ENCODE measurements at regions not wholly inside any gene's neighbourhood (a gene's known extent, or its start where the extent isn't known, plus 50 kb on each side); places are given as distances from the start of the nearest gene placed in this dataset.

GRCh38 chr18:78497641-78498040, 482.0 kb upstream of the SALL3 start:
- H2AK5ac ChIP-seq (ENCODE audit: low read depth, low read length): peak overlapping the region; percentile 95
- peak overlapping the region; percentile 77 for H3K9ac ChIP-seq (ENCODE audit: low read depth, low read length, poor library complexity)
- no peaks in the 10 kb centered on the region for H3K27me3 ChIP-seq (ENCODE audit: control insufficient read depth in 3 of 3, insufficient read depth in 3 of 3, low read depth in 1 of 3, low read length in 3 of 3)
- H3K4me2 ChIP-seq (ENCODE audit: insufficient read depth, low read length, poor library complexity, severe bottlenecking): no peak overlapping the region
- H4K91ac ChIP-seq (ENCODE audit: low read depth, low read length, poor library complexity): peak overlapping the region; percentile 19
- peaks cover 4% of the 10 kb centered on the region for H3K79me1 ChIP-seq (ENCODE audit: low read depth, low read length)
- no peak overlapping the region for H3K27ac ChIP-seq (replicated peaks; ENCODE audit: low read length)
- peak overlapping the region; percentile 66 for H4K8ac ChIP-seq (ENCODE audit: low read depth, low read length)
- no peak overlapping the region for H2AFZ ChIP-seq (ENCODE audit: low read length)
- H3K4me3 ChIP-seq (ENCODE audit: low read length in 2 of 2): no peak overlapping the region
- H3K4me1 ChIP-seq (ENCODE audit: control insufficient read depth in 2 of 2, insufficient read depth in 1 of 2, low read depth in 1 of 2, low read length in 2 of 2): no peaks in the 10 kb centered on the region
- no peak overlapping the region for H2BK120ac ChIP-seq (ENCODE audit: low read depth, low read length)
- H2BK5ac ChIP-seq (ENCODE audit: low read length): no peak overlapping the region
- peak overlapping the region; percentile 87 for H3K23ac ChIP-seq (ENCODE audit: low read depth, low read length, poor library complexity)
- H3K9me3 ChIP-seq (replicated peaks in 1 of 2; ENCODE audit: control insufficient read depth in 2 of 2, insufficient read depth in 1 of 2, low read depth in 1 of 2, low read length in 2 of 2): peaks cover 2 to 3% of the 10 kb centered on the region in 2 donors
- WGBS, 2 donors (ENCODE audit: extremely low coverage in 2 of 2, insufficient read length in 2 of 2, insufficient replicate concordance in 1 of 2): no CpG with 5 or more reads among the region's 13 CpGs
- peak overlapping the region; percentile 1 for H2BK15ac ChIP-seq (ENCODE audit: low read length)
- peak overlapping the region; percentile 71 for H3K18ac ChIP-seq (ENCODE audit: low read length)
- H3K14ac ChIP-seq (ENCODE audit: low read length): peak overlapping the region; percentile 47
- peak overlapping the region; percentile 66 for H3K4ac ChIP-seq (ENCODE audit: low read length)
- peak overlapping the region; percentile 73 for H2BK12ac ChIP-seq (ENCODE audit: low read length)
- H3K36me3 ChIP-seq (replicated peaks in 1 of 2; ENCODE audit: control insufficient read depth in 2 of 2, insufficient read depth in 2 of 2, low read length in 2 of 2): no peaks in the 10 kb centered on the region
- no peak for DNase-seq (ENCODE audit: low spot score)

- H4K8ac ChIP-seq (ENCODE audit: low read depth, low read length): no peak overlapping the region
- no peaks in the 10 kb centered on the region for H3K4me1 ChIP-seq (ENCODE audit: control insufficient read depth in 2 of 2, insufficient read depth in 1 of 2, low read depth in 1 of 2, low read length in 2 of 2)
- no CpG with 5 or more reads among the region's 15 CpGs for WGBS, 2 donors (ENCODE audit: extremely low coverage in 2 of 2, insufficient read length in 2 of 2, insufficient replicate concordance in 1 of 2)
- no peak overlapping the region for H3K9ac ChIP-seq (ENCODE audit: low read depth, low read length, poor library complexity)
- H3K18ac ChIP-seq (ENCODE audit: low read length): no peak overlapping the region
- H2BK120ac ChIP-seq (ENCODE audit: low read depth, low read length): no peak overlapping the region
- peaks cover 0 to 1% of the 10 kb centered on the region in 2 donors for H3K9me3 ChIP-seq (replicated peaks in 1 of 2; ENCODE audit: control insufficient read depth in 2 of 2, insufficient read depth in 1 of 2, low read depth in 1 of 2, low read length in 2 of 2)
- no peak overlapping the region for H2BK12ac ChIP-seq (ENCODE audit: low read length)
- H3K4me2 ChIP-seq (ENCODE audit: insufficient read depth, low read length, poor library complexity, severe bottlenecking): no peak overlapping the region
- H2BK15ac ChIP-seq (ENCODE audit: low read length): no peak overlapping the region
- no peak overlapping the region for H2AFZ ChIP-seq (ENCODE audit: low read length)
- H3K27me3 ChIP-seq (ENCODE audit: control insufficient read depth in 3 of 3, insufficient read depth in 3 of 3, low read depth in 1 of 3, low read length in 3 of 3): no peaks in the 10 kb centered on the region
- H3K79me1 ChIP-seq (ENCODE audit: low read depth, low read length): no peaks in the 10 kb centered on the region
- H3K4me3 ChIP-seq (ENCODE audit: low read length in 2 of 2): no peak overlapping the region
- no peak overlapping the region for H3K14ac ChIP-seq (ENCODE audit: low read length)
- no peak overlapping the region for H3K23ac ChIP-seq (ENCODE audit: low read depth, low read length, poor library complexity)
- H2BK5ac ChIP-seq (ENCODE audit: low read length): no peak overlapping the region
- no peak overlapping the region for H3K27ac ChIP-seq (replicated peaks; ENCODE audit: low read length)
- no peak for DNase-seq (ENCODE audit: low spot score)
- H3K4ac ChIP-seq (ENCODE audit: low read length): no peak overlapping the region
- peak overlapping the region; percentile 8 for H2AK5ac ChIP-seq (ENCODE audit: low read depth, low read length)
- H4K91ac ChIP-seq (ENCODE audit: low read depth, low read length, poor library complexity): no peak overlapping the region
- H3K36me3 ChIP-seq (replicated peaks in 1 of 2; ENCODE audit: control insufficient read depth in 2 of 2, insufficient read depth in 2 of 2, low read length in 2 of 2): no peaks in the 10 kb centered on the region
Observed at GRCh38 chr18:78499586-78499985, 480.0 kb upstream of the SALL3 start.

GRCh38 chr18:78501251-78501650, 478.4 kb upstream of the SALL3 start:
- Histone ChIP-seq H3K27me3 (ENCODE audit: control insufficient read depth in 3 of 3, insufficient read depth in 3 of 3, low read depth in 1 of 3, low read length in 3 of 3) (no peaks in the 10 kb centered on the region), H3K4me1 (ENCODE audit: control insufficient read depth in 2 of 2, insufficient read depth in 1 of 2, low read depth in 1 of 2, low read length in 2 of 2) (peaks cover 3 to 6% of the 10 kb centered on the region in 2 donors), H2BK120ac (ENCODE audit: low read depth, low read length) (peak overlapping the region; percentile 83), H3K18ac (ENCODE audit: low read length) (peak overlapping the region; percentile 44), H3K36me3 (replicated peaks in 1 of 2; ENCODE audit: control insufficient read depth in 2 of 2, insufficient read depth in 2 of 2, low read length in 2 of 2) (no peaks in the 10 kb centered on the region), H3K23ac (ENCODE audit: low read depth, low read length, poor library complexity) (no peak overlapping the region), H3K79me1 (ENCODE audit: low read depth, low read length) (no peaks in the 10 kb centered on the region), H3K14ac (ENCODE audit: low read length) (peak overlapping the region; percentile 56), H2AFZ (ENCODE audit: low read length) (no peak overlapping the region), H3K4me3 (ENCODE audit: low read length in 2 of 2) (no peak overlapping the region), H3K4ac (ENCODE audit: low read length) (no peak overlapping the region), H4K91ac (ENCODE audit: low read depth, low read length, poor library complexity) (no peak overlapping the region), H3K4me2 (ENCODE audit: insufficient read depth, low read length, poor library complexity, severe bottlenecking) (no peak overlapping the region), H2BK5ac (ENCODE audit: low read length) (no peak overlapping the region), H2AK5ac (ENCODE audit: low read depth, low read length) (peak overlapping the region; percentile 95), H2BK15ac (ENCODE audit: low read length) (peak overlapping the region; percentile 16), H3K27ac (replicated peaks; ENCODE audit: low read length) (no peak overlapping the region), H2BK12ac (ENCODE audit: low read length) (peak overlapping the region; percentile 66), H3K9me3 (replicated peaks in 1 of 2; ENCODE audit: control insufficient read depth in 2 of 2, insufficient read depth in 1 of 2, low read depth in 1 of 2, low read length in 2 of 2) (no peaks in the 10 kb centered on the region), H4K8ac (ENCODE audit: low read depth, low read length) (no peak overlapping the region), H3K9ac (ENCODE audit: low read depth, low read length, poor library complexity) (no peak overlapping the region)
- WGBS, 2 donors (ENCODE audit: extremely low coverage in 2 of 2, insufficient read length in 2 of 2, insufficient replicate concordance in 1 of 2): no CpG with 5 or more reads among the region's 7 CpGs
- no peak for DNase-seq (ENCODE audit: low spot score)

- H2BK15ac ChIP-seq (ENCODE audit: low read length): peak overlapping the region; percentile 47
- peak overlapping the region; percentile 65 for H3K18ac ChIP-seq (ENCODE audit: low read length)
- peaks cover 0 to 3% (median 1%) of the 10 kb centered on the region in 3 experiments for H3K27me3 ChIP-seq (ENCODE audit: control insufficient read depth in 3 of 3, insufficient read depth in 3 of 3, low read depth in 1 of 3, low read length in 3 of 3)
- DNase-seq (ENCODE audit: low spot score): no peak
- no peak overlapping the region for H4K91ac ChIP-seq (ENCODE audit: low read depth, low read length, poor library complexity)
- H2BK5ac ChIP-seq (ENCODE audit: low read length): peak overlapping the region; percentile 1
- H3K9ac ChIP-seq (ENCODE audit: low read depth, low read length, poor library complexity): no peak overlapping the region
- no peak overlapping the region for H2AFZ ChIP-seq (ENCODE audit: low read length)
- no peak overlapping the region for H3K14ac ChIP-seq (ENCODE audit: low read length)
- no peak overlapping the region for H3K4me2 ChIP-seq (ENCODE audit: insufficient read depth, low read length, poor library complexity, severe bottlenecking)
- H3K9me3 ChIP-seq (replicated peaks in 1 of 2; ENCODE audit: control insufficient read depth in 2 of 2, insufficient read depth in 1 of 2, low read depth in 1 of 2, low read length in 2 of 2): no peaks in the 10 kb centered on the region
- H3K79me1 ChIP-seq (ENCODE audit: low read depth, low read length): no peaks in the 10 kb centered on the region
- no peaks in the 10 kb centered on the region for H3K36me3 ChIP-seq (replicated peaks in 1 of 2; ENCODE audit: control insufficient read depth in 2 of 2, insufficient read depth in 2 of 2, low read length in 2 of 2)
- no peak overlapping the region for H2BK12ac ChIP-seq (ENCODE audit: low read length)
- H4K8ac ChIP-seq (ENCODE audit: low read depth, low read length): no peak overlapping the region
- H3K27ac ChIP-seq (replicated peaks; ENCODE audit: low read length): no peak overlapping the region
- peak overlapping the region; percentile 87 for H2AK5ac ChIP-seq (ENCODE audit: low read depth, low read length)
- no peak overlapping the region for H3K4me3 ChIP-seq (ENCODE audit: low read length in 2 of 2)
- WGBS, 2 donors (ENCODE audit: extremely low coverage in 2 of 2, insufficient read length in 2 of 2, insufficient replicate concordance in 1 of 2): no CpG with 5 or more reads among the region's 15 CpGs
- H3K4ac ChIP-seq (ENCODE audit: low read length): no peak overlapping the region
- no peak overlapping the region for H2BK120ac ChIP-seq (ENCODE audit: low read depth, low read length)
- H3K23ac ChIP-seq (ENCODE audit: low read depth, low read length, poor library complexity): no peak overlapping the region
- peaks cover 3 to 14% of the 10 kb centered on the region in 2 donors for H3K4me1 ChIP-seq (ENCODE audit: control insufficient read depth in 2 of 2, insufficient read depth in 1 of 2, low read depth in 1 of 2, low read length in 2 of 2)
Observed at GRCh38 chr18:78503129-78503528, 476.5 kb upstream of the SALL3 start.

All from neuronal stem cell (in vitro differentiated cells).